GM19372 (cell line): ENCODE measurements at regions not wholly inside any gene's neighbourhood (a gene's known extent, or its start where the extent isn't known, plus 50 kb on each side); places are given as distances from the start of the nearest gene placed in this dataset.
"Not testable (repeated sequence)": the region's sequence is repeated elsewhere in the genome, so short reads cannot be mapped to it uniquely, and the experiment has no call there.

Source experiments
- ATAC-seq: cut with Tn5 transposase; IDR thresholded peaks from one replicate; pipeline ENCODE4 v1.9.1; 2021; ENCODE audit warnings: mild to moderate bottlenecking, low read depth, moderate library complexity; ENCODE audit not compliant: unreplicated experiment

GRCh38 chr2:58702302-58702885 is 461.3 kb upstream of the FANCL start:
- no peak for ATAC-seq

GRCh38 chr2:58701688-58702301 is 460.7 kb upstream of the FANCL start:
- ATAC-seq, result no peak

GRCh38 chr2:58700591-58700990 is 459.5 kb upstream of the FANCL start:
- ATAC-seq, result no peak

GRCh38 chr2:58699411-58699810 is 458.3 kb upstream of the FANCL start:
- no peak for ATAC-seq

GRCh38 chr2:58698620-58699019 is 457.5 kb upstream of the FANCL start:
- no peak for ATAC-seq

- ATAC-seq, result not testable (repeated sequence)
Measured at GRCh38 chr2:58694114-58694513, 453.0 kb upstream of the FANCL start.

GRCh38 chr2:58691041-58691440 is 449.9 kb upstream of the FANCL start:
- not testable (repeated sequence) for ATAC-seq

- no peak for ATAC-seq
Measured at GRCh38 chr2:58688813-58689212, 447.7 kb upstream of the FANCL start.

- no peak for ATAC-seq
Measured at GRCh38 chr2:58686776-58687175, 445.7 kb upstream of the FANCL start.

- ATAC-seq, result no peak
Measured at GRCh38 chr2:58680755-58681310, 439.7 kb upstream of the FANCL start.

GRCh38 chr2:58677748-58678147 is 436.6 kb upstream of the FANCL start:
- no peak for ATAC-seq

- no peak for ATAC-seq
Measured at GRCh38 chr2:58671675-58672074, 430.6 kb upstream of the FANCL start.

GRCh38 chr2:58669998-58670397 is 428.9 kb upstream of the FANCL start:
- no peak for ATAC-seq

GRCh38 chr2:58667137-58667774 is 426.1 kb upstream of the FANCL start:
- no peak for ATAC-seq

- no peak for ATAC-seq
Measured at GRCh38 chr2:58666323-58666970, 425.3 kb upstream of the FANCL start.

GRCh38 chr2:58665154-58665553 is 424.0 kb upstream of the FANCL start:
- ATAC-seq, result no peak

GRCh38 chr2:58664523-58665151 is 423.5 kb upstream of the FANCL start:
- no peak for ATAC-seq

GRCh38 chr2:58660046-58660445 is 418.9 kb upstream of the FANCL start:
- no peak for ATAC-seq

- ATAC-seq, result no peak
Measured at GRCh38 chr2:58655152-58655551, 414.0 kb upstream of the FANCL start.

- no peak for ATAC-seq
Measured at GRCh38 chr2:58651930-58652329, 410.8 kb upstream of the FANCL start.

GRCh38 chr2:58650781-58651180 is 409.7 kb upstream of the FANCL start:
- ATAC-seq, result no peak
